HEK293T (cell line): ENCODE measurements at regions not wholly inside any gene's neighbourhood (a gene's known extent, or its start where the extent isn't known, plus 50 kb on each side); places are given as distances from the start of the nearest gene placed in this dataset.

Source experiments
- ARNT ChIP-seq: fragments of 450-650 bp; IDR thresholded peaks from 2 replicates; pipeline ENCODE4 v1.6.1; 2017; ENCODE audit warnings: mild to moderate bottlenecking
- BHLHE40 ChIP-seq: fragments of 450-650 bp; IDR thresholded peaks from 2 replicates; pipeline ENCODE4 v1.6.1; 2016; ENCODE audit warnings: mild to moderate bottlenecking, moderate library complexity, borderline replicate concordance
- ELF4 ChIP-seq: fragments of 450-650 bp; IDR thresholded peaks from 2 replicates; pipeline ENCODE4 v1.6.1; 2017; ENCODE audit warnings: antibody characterized with exemption
- FOXM1 ChIP-seq: fragments of 450-650 bp; IDR thresholded peaks from 2 replicates; pipeline ENCODE4 v1.6.1; 2017; ENCODE audit warnings: mild to moderate bottlenecking, borderline replicate concordance
- HDGF ChIP-seq: fragments of 450-650 bp; IDR thresholded peaks from 2 replicates; pipeline ENCODE4 v1.6.1; 2017; ENCODE audit warnings: antibody characterized with exemption, borderline replicate concordance
- SP1 ChIP-seq: fragments of 450-650 bp; IDR thresholded peaks from 2 replicates; pipeline ENCODE4 v1.6.1; 2017
- SUZ12 ChIP-seq: fragments of 450-650 bp; IDR thresholded peaks from 2 replicates; pipeline ENCODE4 v1.6.1; 2016; ENCODE audit warnings: mild to moderate bottlenecking
- TARDBP ChIP-seq: fragments of 450-650 bp; IDR thresholded peaks from 2 replicates; pipeline ENCODE4 v1.6.1; 2016

DNA sequence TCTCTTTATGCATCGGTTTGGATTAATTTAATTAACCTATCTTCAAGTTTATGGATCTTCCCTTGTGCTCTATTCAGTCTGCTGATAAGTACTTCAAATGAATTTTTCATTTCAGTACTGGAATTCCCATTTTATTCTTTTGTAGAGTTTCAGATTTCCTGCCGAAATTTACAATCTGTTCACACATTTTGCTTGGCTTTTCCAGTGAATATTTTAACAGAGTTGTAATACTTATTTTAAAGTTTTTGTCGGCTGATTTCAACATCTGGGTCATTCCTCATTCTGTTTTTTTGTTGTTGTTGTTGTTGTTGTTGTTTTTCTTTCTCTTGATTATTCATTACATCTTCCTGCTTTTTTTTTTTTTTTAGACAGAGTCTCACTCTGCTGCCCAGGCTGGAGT lies 89.9 kb upstream of the KCNMA1 start:
- TF ChIP-seq SP1: no peak
- TF ChIP-seq ARNT: no peak
- TF ChIP-seq HDGF: no peak
- TF ChIP-seq ELF4: no peak
- no peak for TF ChIP-seq SUZ12
- TF ChIP-seq FOXM1: no peak
- no peak for TF ChIP-seq BHLHE40
- no peak for TF ChIP-seq TARDBP
